ENCODE measurements at regions not wholly inside any gene's neighbourhood (a gene's known extent, or its start where the extent isn't known, plus 50 kb on each side); places are given as distances from the start of the nearest gene placed in this dataset.

- Histone ChIP-seq H3K27ac (ENCODE audit: low read depth in 1 of 2, low read length in 1 of 2) (no peak overlapping the region), H3K9me3 (ENCODE audit: control insufficient read depth in 2 of 2, insufficient read depth in 1 of 2, low read length in 1 of 2) (no peaks in the 10 kb centered on the region), H3K4me1 (ENCODE audit: control insufficient read depth in 2 of 2, insufficient read depth in 2 of 2, low read length in 2 of 2) (no peaks in the 10 kb centered on the region), H3K4me3 (ENCODE audit: low read length in 2 of 2) (no peak overlapping the region), H3K27me3 (ENCODE audit: control insufficient read depth in 2 of 2, insufficient read depth in 1 of 2, low read length in 1 of 2) (no peaks in the 10 kb centered on the region), H3K36me3 (ENCODE audit: control insufficient read depth in 2 of 2, insufficient read depth in 2 of 2, low read length in 1 of 2) (no peaks in the 10 kb centered on the region)
- no peak for DNase-seq (ENCODE audit: low read depth in 6 of 9, low spot score in 9 of 9)
- WGBS: 10% methylated on average over 1 of the region's 1 CpG
These were observed 106.8 kb upstream of the MARCKS start for GRCh38 chr6:113750151-113750855.

- no peaks in the 10 kb centered on the region for H3K36me3 ChIP-seq (ENCODE audit: control insufficient read depth in 2 of 2, insufficient read depth in 2 of 2, low read length in 1 of 2)
- no peak for DNase-seq (ENCODE audit: low read depth in 6 of 9, low spot score in 9 of 9)
- no peaks in the 10 kb centered on the region for H3K4me1 ChIP-seq (ENCODE audit: control insufficient read depth in 2 of 2, insufficient read depth in 2 of 2, low read length in 2 of 2)
- no peak overlapping the region for H3K4me3 ChIP-seq (ENCODE audit: low read length in 2 of 2)
- H3K9me3 ChIP-seq (ENCODE audit: control insufficient read depth in 2 of 2, insufficient read depth in 1 of 2, low read length in 1 of 2): no peaks in the 10 kb centered on the region
- no peak overlapping the region for H3K27ac ChIP-seq (ENCODE audit: low read depth in 1 of 2, low read length in 1 of 2)
- H3K27me3 ChIP-seq (ENCODE audit: control insufficient read depth in 2 of 2, insufficient read depth in 1 of 2, low read length in 1 of 2): no peaks in the 10 kb centered on the region
- WGBS: 94% methylated on average over 1 of the region's 1 CpG
These were observed 102.9 kb upstream of the MARCKS start for GRCh38 chr6:113754291-113754690.

GRCh38 chr6:113755449-113756289, 101.5 kb upstream of the MARCKS start:
- WGBS: 97% methylated on average over 4 of the region's 4 CpGs
- H3K4me1 ChIP-seq (ENCODE audit: control insufficient read depth in 2 of 2, insufficient read depth in 2 of 2, low read length in 2 of 2): no peaks in the 10 kb centered on the region
- no peak for DNase-seq (ENCODE audit: low read depth in 6 of 9, low spot score in 9 of 9)
- H3K9me3 ChIP-seq (ENCODE audit: control insufficient read depth in 2 of 2, insufficient read depth in 1 of 2, low read length in 1 of 2): no peaks in the 10 kb centered on the region
- no peak overlapping the region for H3K27ac ChIP-seq (ENCODE audit: low read depth in 1 of 2, low read length in 1 of 2)
- H3K4me3 ChIP-seq (ENCODE audit: low read length in 2 of 2): no peak overlapping the region
- H3K36me3 ChIP-seq (ENCODE audit: control insufficient read depth in 2 of 2, insufficient read depth in 2 of 2, low read length in 1 of 2): no peaks in the 10 kb centered on the region
- no peaks in the 10 kb centered on the region for H3K27me3 ChIP-seq (ENCODE audit: control insufficient read depth in 2 of 2, insufficient read depth in 1 of 2, low read length in 1 of 2)

- Histone ChIP-seq H3K36me3 (ENCODE audit: control insufficient read depth in 2 of 2, insufficient read depth in 2 of 2, low read length in 1 of 2) (no peaks in the 10 kb centered on the region), H3K4me3 (ENCODE audit: low read length in 2 of 2) (no peak overlapping the region), H3K27ac (ENCODE audit: low read depth in 1 of 2, low read length in 1 of 2) (no peak overlapping the region), H3K9me3 (ENCODE audit: control insufficient read depth in 2 of 2, insufficient read depth in 1 of 2, low read length in 1 of 2) (no peaks in the 10 kb centered on the region), H3K27me3 (ENCODE audit: control insufficient read depth in 2 of 2, insufficient read depth in 1 of 2, low read length in 1 of 2) (no peaks in the 10 kb centered on the region), H3K4me1 (ENCODE audit: control insufficient read depth in 2 of 2, insufficient read depth in 2 of 2, low read length in 2 of 2) (no peaks in the 10 kb centered on the region)
- DNase-seq (ENCODE audit: low read depth in 6 of 9, low spot score in 9 of 9): no peak
- WGBS: 94% methylated on average over 2 of the region's 2 CpGs
These were observed 100.9 kb upstream of the MARCKS start for GRCh38 chr6:113756290-113756665.

- Histone ChIP-seq H3K4me1 (ENCODE audit: control insufficient read depth in 2 of 2, insufficient read depth in 2 of 2, low read length in 2 of 2) (no peaks in the 10 kb centered on the region), H3K4me3 (ENCODE audit: low read length in 2 of 2) (no peak overlapping the region), H3K36me3 (ENCODE audit: control insufficient read depth in 2 of 2, insufficient read depth in 2 of 2, low read length in 1 of 2) (no peaks in the 10 kb centered on the region), H3K27ac (ENCODE audit: low read depth in 1 of 2, low read length in 1 of 2) (no peak overlapping the region), H3K9me3 (ENCODE audit: control insufficient read depth in 2 of 2, insufficient read depth in 1 of 2, low read length in 1 of 2) (no peaks in the 10 kb centered on the region), H3K27me3 (ENCODE audit: control insufficient read depth in 2 of 2, insufficient read depth in 1 of 2, low read length in 1 of 2) (no peaks in the 10 kb centered on the region)
- DNase-seq (ENCODE audit: low read depth in 6 of 9, low spot score in 9 of 9): no peak
- 98% methylated on average over 7 of the region's 7 CpGs for WGBS
These were observed 98.9 kb upstream of the MARCKS start for GRCh38 chr6:113758214-113758613.

- H3K27me3 ChIP-seq (ENCODE audit: control insufficient read depth in 2 of 2, insufficient read depth in 1 of 2, low read length in 1 of 2): no peaks in the 10 kb centered on the region
- no peak for DNase-seq (ENCODE audit: low read depth in 6 of 9, low spot score in 9 of 9)
- no peaks in the 10 kb centered on the region for H3K36me3 ChIP-seq (ENCODE audit: control insufficient read depth in 2 of 2, insufficient read depth in 2 of 2, low read length in 1 of 2)
- no peaks in the 10 kb centered on the region for H3K4me1 ChIP-seq (ENCODE audit: control insufficient read depth in 2 of 2, insufficient read depth in 2 of 2, low read length in 2 of 2)
- 48% methylated on average over 1 of the region's 1 CpG for WGBS
- no peak overlapping the region for H3K4me3 ChIP-seq (ENCODE audit: low read length in 2 of 2)
- no peak overlapping the region for H3K27ac ChIP-seq (ENCODE audit: low read depth in 1 of 2, low read length in 1 of 2)
- H3K9me3 ChIP-seq (ENCODE audit: control insufficient read depth in 2 of 2, insufficient read depth in 1 of 2, low read length in 1 of 2): no peaks in the 10 kb centered on the region
These were observed 98.1 kb upstream of the MARCKS start for GRCh38 chr6:113758826-113759574.

GRCh38 chr6:113762641-113763040, 94.5 kb upstream of the MARCKS start:
- H3K27me3 ChIP-seq (ENCODE audit: control insufficient read depth in 2 of 2, insufficient read depth in 1 of 2, low read length in 1 of 2): no peaks in the 10 kb centered on the region
- H3K36me3 ChIP-seq (ENCODE audit: control insufficient read depth in 2 of 2, insufficient read depth in 2 of 2, low read length in 1 of 2): no peaks in the 10 kb centered on the region
- no peaks in the 10 kb centered on the region for H3K9me3 ChIP-seq (ENCODE audit: control insufficient read depth in 2 of 2, insufficient read depth in 1 of 2, low read length in 1 of 2)
- 80% methylated on average over 2 of the region's 2 CpGs for WGBS
- H3K4me3 ChIP-seq (ENCODE audit: low read length in 2 of 2): no peak overlapping the region
- DNase-seq (ENCODE audit: low read depth in 6 of 9, low spot score in 9 of 9): no peak
- no peak overlapping the region for H3K27ac ChIP-seq (ENCODE audit: low read depth in 1 of 2, low read length in 1 of 2)
- H3K4me1 ChIP-seq (ENCODE audit: control insufficient read depth in 2 of 2, insufficient read depth in 2 of 2, low read length in 2 of 2): no peaks in the 10 kb centered on the region

- Histone ChIP-seq H3K27ac (ENCODE audit: low read depth in 1 of 2, low read length in 1 of 2) (no peak overlapping the region), H3K4me3 (ENCODE audit: low read length in 2 of 2) (no peak overlapping the region), H3K27me3 (ENCODE audit: control insufficient read depth in 2 of 2, insufficient read depth in 1 of 2, low read length in 1 of 2) (no peaks in the 10 kb centered on the region), H3K9me3 (ENCODE audit: control insufficient read depth in 2 of 2, insufficient read depth in 1 of 2, low read length in 1 of 2) (no peaks in the 10 kb centered on the region), H3K4me1 (ENCODE audit: control insufficient read depth in 2 of 2, insufficient read depth in 2 of 2, low read length in 2 of 2) (no peaks in the 10 kb centered on the region), H3K36me3 (ENCODE audit: control insufficient read depth in 2 of 2, insufficient read depth in 2 of 2, low read length in 1 of 2) (no peaks in the 10 kb centered on the region)
- 95% methylated on average over 1 of the region's 1 CpG for WGBS
- DNase-seq (ENCODE audit: low read depth in 6 of 9, low spot score in 9 of 9): no peak
These were observed 93.8 kb upstream of the MARCKS start for GRCh38 chr6:113763311-113763766.

- no peaks in the 10 kb centered on the region for H3K36me3 ChIP-seq (ENCODE audit: control insufficient read depth in 2 of 2, insufficient read depth in 2 of 2, low read length in 1 of 2)
- WGBS: 91% methylated on average over 2 of the region's 2 CpGs
- H3K9me3 ChIP-seq (ENCODE audit: control insufficient read depth in 2 of 2, insufficient read depth in 1 of 2, low read length in 1 of 2): no peaks in the 10 kb centered on the region
- H3K4me1 ChIP-seq (ENCODE audit: control insufficient read depth in 2 of 2, insufficient read depth in 2 of 2, low read length in 2 of 2): no peaks in the 10 kb centered on the region
- H3K4me3 ChIP-seq (ENCODE audit: low read length in 2 of 2): no peak overlapping the region
- no peaks in the 10 kb centered on the region for H3K27me3 ChIP-seq (ENCODE audit: control insufficient read depth in 2 of 2, insufficient read depth in 1 of 2, low read length in 1 of 2)
- no peak for DNase-seq (ENCODE audit: low read depth in 6 of 9, low spot score in 9 of 9)
- H3K27ac ChIP-seq (ENCODE audit: low read depth in 1 of 2, low read length in 1 of 2): no peak overlapping the region
These were observed 93.3 kb upstream of the MARCKS start for GRCh38 chr6:113763876-113764275.

Measured in thymus (tissue), 11 donors.